RCC 7860 (cell line): ENCODE measurements at regions not wholly inside any gene's neighbourhood (a gene's known extent, or its start where the extent isn't known, plus 50 kb on each side); places are given as distances from the start of the nearest gene placed in this dataset.
A peak's percentile ranks its signal among the peaks of the same experiment; 100 is the strongest.
"Not testable (repeated sequence)": the region's sequence is repeated elsewhere in the genome, so short reads cannot be mapped to it uniquely, and the experiment has no call there.

Source experiments
- DNase-seq: peaks from one replicate; pipeline ENCODE4 v3.0.0-alpha.2; 2015; ENCODE audit warnings: low spot score
- FAIRE-seq: peaks from 2 replicates; lab custom pipeline; 2012; peaks lifted over from hg19 to GRCh38; lab: Jason Lieb, UNC

DNA sequence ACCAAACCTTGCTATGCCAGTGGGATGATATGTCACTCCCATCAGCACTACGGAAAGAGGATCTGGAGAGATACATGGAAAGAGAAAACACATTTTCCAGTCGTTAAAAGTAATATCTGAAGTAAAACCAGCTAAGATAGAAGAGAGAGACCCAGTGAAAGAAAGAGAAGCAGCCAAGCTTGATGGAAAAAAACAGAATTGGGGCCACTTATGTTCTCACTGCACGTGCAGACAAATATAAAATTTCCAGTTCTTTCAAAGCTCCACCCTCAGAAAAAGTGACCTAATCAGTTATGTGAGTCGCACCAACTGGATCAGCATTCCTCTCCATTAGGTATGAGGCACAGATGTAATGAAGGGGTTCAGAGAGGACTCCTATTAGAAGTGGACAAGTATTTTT lies 266.1 kb downstream of the MTERF1 start:
- DNase-seq = no peak
- FAIRE-seq = no peak

DNA sequence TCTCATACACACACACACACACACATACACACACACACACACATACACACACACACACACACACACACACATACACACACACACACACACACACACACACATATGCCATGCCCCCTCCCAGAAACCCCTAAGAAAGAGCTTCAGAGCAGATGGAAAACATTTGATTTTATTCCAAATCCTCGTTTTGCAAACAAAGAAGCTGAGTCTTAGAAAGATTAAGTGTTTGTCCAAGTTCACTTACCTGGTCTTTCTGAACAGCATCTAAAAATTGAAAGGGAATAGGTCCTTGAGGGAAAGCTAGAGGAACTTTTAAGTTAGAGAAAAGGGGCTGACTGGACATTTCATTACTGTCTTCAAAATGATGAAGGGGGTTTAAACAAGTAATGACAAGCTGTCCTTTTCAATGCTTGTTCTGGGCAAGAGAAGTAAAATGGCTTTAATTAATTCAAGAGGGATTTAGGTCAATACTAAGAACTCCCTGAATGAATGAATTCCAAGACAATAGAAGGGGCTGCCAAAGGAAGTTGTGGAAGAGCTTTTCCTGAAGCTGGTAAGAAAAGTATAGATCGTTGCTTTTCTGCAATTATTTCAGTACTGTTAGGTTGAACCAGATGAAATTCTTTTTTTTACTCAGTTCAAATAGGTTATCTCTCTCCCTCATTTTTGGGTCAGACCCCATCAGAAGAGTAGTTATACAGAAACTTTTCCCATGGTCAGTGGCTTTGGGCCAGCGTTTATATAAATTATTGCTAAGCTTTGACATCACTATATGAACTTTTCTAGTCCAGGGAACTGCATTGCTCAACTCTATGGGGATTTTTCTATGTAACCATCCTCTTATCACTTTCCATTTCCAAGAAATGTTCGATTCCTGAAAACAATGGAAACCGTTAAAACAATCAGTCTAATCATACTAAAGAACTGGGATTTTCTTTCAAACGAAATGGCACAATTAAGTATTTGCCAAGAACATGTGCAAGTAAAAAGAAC lies 261.4 kb downstream of the MTERF1 start:
- DNase-seq (no peak), FAIRE-seq (no peak)

DNA sequence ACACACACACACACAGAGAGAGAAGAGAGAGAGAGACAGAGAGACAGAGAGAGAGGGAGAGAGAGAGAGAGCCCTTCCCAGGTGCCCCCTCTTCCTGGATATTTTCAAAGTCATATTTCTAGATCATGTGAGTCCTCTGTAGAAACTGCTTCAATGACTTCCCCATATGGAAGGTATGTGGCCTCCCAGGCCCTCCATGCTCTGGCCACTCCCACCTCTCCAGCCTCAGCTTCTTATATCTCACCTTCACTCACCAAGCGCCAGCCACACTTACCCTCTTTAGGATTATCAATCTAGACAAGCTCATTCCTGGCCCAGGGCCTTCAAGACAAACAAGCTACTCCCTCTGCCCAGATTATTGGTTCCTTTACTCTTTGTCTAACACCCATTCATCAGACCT lies 259.7 kb downstream of the MTERF1 start:
- FAIRE-seq (no peak), DNase-seq (no peak)

DNA sequence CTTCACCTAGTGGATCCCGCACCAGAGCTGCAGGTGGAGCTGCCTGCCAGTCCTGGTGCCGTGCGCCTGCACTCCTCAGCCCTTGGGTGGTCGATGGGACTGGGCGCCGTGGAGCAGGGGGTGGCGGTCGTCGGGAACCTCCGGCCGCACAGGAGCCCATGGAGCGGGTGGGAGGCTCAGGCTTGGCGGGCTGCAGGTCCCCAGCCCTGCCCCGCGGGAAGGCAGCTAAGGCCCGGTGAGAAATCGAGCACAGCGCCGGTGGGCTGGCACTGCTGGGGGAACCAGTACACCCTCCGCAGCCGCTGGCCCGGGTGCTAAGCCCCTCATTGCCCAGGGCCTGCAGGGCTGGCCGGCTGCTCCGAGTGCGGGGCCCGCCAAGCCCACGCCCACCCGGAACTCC lies 253.2 kb downstream of the MTERF1 start:
- FAIRE-seq, DNase-seq: not testable (repeated sequence)

DNA sequence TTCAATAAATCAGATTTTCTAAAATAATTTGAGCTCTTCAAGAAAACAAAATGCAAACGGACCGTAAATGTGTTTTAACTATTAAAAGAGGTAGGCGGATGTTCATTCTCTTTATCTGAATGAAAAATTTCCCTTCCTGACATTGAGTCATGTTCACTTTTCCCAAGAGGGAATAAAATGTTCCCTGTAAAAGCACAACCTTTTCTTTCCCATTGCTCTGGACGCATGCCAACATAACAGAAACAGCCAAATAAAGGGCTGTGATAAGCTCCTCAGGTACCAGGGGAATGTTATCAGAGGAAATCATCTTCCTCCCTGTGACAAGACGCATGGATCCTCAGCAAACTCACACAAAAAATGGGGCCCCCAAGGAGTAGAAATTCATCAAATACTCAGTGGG lies 251.8 kb downstream of the MTERF1 start:
- no peak for FAIRE-seq

DNA sequence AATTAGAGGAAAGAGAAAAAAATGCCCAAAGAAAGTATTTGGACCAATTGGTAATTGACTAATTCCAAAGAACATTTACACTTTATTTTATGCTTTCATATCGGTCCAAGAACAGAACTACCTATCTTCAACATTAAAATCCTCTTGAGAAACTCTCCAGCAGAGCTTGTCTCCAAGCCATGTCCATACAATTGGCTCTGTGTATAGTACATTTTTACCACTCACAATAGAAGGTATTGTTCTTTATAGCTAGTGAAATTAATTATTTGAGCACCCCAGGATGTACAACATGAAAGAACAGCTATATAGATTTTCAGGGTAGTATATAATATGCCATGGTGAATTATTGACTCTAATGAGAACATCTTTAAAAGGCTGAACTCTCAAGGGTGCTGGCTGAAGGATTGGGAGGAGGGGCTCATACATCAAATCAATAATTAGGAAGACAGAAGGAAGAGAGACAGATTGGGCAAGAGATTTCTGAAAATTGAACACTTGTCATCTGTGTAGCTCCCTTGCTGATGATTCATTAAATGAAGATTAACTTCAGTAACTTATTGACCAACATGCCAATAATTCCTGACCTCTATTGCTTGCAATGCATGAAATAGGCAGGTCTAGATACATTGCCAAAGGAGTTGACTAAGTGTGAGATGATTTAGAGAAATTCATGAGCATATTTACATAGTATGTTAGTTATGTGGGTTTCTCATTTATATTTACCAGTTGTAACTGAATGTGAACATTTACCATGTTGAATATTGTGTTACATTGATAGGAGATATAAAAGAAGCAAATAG lies 249.7 kb downstream of the MTERF1 start:
- no peak for DNase-seq
- FAIRE-seq = no peak

More for the DNA sequence above, 251.8 kb downstream of the MTERF1 start:
- DNase-seq = no peak

DNA sequence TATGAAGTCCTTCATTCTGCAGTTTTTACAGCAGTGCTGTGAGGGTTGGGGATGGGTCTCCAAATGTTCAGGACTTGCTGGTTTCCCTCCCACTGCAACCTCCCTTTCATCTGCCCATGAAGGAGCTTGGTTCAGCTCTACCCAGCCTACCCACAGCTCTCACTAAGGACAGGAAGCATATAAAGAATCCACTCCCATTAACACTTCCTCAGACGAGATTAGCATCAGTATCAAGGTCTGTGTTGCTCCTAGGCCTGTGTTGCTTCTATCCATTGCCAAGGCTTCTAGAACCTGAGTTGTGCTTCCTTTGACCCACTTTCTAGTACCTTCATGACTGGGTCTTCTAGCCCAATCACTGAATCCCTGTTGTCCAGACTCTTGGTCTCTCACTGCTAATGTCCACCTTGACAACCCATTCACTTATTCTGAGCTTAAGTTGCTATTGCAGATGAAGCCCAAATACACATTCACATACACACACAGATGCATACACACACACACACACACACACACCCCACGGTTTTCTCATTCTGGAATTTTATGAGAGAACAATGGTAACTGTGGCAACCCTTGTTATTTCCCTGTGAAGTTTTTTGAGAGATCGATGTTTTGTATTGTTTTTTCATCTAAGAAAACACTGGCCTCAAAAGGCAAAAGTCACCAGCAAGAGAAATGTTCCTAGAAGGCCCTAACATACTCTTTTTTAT lies 248.1 kb downstream of the MTERF1 start:
- no peak for DNase-seq
- FAIRE-seq = no peak

DNA sequence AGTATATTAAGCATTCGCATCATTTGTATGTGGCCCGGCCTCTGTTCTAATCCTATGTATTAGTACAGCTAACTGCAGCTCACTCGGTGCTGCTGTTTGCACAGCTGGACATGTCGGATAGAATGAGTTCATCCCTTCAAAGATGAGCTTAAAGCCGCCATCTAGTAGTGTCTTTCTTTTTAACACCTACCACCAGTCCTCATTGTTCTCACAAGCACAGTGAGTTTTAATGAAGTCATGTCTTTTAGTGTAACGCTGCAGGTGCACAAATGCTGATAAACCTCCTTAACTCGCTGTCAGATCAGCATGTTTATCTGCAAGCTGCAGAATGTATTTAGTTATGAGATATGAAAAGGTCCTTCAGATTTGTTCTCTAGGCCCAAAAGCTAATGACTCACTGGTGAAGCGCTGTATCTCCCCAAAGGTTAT lies 247.5 kb downstream of the MTERF1 start:
- DNase-seq = no peak
- no peak for FAIRE-seq

DNA sequence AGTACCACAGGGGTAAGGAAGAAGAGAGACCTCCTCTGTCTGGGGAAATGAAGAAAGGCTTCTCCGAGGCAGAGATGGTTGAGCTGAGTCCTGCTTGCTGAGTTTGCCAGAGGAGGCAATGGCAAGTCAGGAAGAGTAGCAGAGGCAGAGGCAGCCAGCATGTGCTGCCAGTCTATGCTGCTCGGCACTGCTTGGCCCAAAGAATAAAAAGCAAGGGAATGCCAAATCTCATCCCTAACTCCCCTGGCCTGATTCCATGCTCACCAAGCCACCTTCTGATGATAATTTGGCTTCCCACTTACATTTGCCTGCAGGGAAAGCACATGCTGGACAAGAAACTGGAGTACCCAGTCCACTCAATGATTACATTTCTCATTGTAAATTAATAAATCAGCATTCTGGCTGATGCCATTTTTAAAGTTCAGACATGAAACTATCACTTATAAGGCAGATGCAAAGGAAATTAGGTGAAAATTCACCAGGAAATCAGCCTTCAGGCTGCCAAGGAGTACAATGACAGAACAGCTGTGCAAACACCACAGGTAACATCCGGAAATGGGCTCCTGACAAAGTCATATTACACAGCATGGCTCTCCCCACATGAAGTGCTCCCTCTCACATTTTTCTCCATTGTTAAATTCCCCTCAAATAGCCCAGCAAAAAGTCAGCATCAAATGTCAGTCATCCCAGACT lies 245.9 kb downstream of the MTERF1 start:
- FAIRE-seq (no peak), DNase-seq (no peak)

DNA sequence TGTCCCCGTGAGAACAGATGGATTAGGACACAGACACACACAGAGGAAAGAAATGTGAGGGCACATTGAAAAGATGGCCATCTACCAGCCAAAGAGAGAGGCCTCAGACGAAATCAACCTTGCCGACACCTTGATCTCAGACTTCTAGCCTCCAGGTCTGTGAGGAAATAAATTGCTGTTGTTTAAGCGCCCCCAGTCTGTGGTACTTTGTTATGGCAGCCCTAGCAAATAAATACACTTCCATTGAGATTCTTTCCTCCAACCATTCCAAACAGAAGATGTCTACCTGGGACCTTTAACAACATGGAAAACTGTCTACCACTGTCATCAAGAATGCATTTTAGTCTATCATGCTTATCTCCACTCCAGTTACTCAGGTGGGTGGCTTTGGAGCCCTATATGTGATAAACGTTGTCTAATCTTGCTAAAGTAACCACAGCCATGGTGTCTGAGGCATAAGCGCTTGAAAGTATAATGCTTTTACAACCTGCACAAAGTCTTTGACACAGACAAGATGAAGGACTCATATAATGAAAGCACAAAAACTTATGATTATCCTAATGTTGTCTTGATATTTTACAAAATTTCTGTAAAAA lies 244.3 kb downstream of the MTERF1 start:
- FAIRE-seq (no peak), DNase-seq (peak; percentile 45)

DNA sequence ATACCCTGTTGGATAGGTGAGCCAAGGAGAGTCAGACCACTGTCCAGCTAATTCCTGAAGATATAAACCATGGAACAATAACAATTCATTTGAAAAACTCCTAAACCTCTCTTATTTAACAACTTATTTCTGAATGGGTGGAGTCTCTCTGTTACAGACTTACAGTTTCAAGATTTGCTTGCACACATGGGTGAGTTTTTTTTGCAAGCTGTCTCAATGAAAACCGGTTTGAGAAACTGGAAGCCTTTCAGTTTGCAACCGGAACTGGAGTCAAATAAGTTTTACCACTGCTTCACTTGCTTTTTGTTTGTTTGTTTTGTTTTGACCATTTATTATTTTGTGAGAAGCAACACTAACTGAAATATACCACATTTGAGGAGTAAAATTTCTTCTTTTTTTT lies 243.8 kb downstream of the MTERF1 start:
- FAIRE-seq = no peak
- no peak for DNase-seq

DNA sequence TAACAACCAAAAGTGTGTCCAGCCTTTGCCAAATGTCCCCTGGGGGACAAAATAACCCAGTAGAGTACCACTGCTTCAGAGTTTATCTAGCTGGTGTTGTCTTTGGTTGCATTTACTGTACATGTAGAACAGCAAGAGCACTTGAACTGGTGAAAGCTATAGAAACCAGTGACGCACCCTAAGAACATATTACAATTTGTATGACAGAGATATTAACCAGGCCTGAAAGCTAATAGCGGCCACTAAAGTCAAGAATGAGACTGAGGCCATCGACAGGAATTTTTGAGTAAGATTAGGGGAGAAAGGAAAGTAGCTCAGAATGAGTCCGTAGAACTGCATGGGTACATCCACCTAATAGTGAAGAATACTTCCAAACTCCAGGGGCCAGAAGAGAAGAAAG lies 236.2 kb downstream of the MTERF1 start:
- FAIRE-seq = no peak

DNA sequence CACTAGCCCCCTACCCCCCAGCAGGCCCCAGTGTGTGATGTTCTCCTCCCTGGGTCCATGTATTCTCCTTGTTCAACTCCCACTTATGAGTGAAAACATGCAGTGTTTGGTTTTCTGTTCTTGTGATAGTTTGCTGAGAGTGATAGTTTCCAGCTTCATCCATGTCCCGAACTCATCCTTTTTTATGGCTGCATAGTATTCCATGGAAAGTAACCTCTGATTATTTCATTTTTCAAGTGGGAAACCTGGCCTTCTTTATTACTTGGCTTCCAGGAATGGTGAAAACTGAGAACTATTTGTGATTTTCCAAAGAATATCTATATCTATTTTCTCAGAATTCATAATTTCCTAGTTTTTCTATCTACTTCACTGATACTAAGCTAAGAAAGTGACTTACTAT lies 235.0 kb downstream of the MTERF1 start:
- no peak for DNase-seq
- no peak for FAIRE-seq

More for the DNA sequence above, 236.2 kb downstream of the MTERF1 start:
- DNase-seq = no peak

DNA sequence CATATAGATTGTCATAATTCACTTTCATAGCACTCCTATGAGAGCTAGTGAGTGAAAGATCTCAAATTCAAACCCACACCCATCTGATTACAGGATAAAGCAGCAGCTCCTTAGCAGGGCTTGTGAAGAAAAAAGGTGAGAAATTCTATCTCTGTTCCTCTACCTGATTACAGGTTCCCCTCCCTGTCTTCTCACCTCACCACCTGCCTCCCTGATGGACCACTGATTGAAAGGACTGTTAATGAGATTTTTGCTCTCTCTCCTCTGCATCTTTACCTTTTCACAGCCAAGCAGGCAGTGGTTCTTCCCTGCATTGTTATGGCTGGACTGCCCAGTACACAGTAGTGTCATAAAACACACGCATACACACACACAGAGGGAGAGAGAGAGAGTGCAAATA lies 228.5 kb downstream of the MTERF1 start:
- no peak for FAIRE-seq
- no peak for DNase-seq

DNA sequence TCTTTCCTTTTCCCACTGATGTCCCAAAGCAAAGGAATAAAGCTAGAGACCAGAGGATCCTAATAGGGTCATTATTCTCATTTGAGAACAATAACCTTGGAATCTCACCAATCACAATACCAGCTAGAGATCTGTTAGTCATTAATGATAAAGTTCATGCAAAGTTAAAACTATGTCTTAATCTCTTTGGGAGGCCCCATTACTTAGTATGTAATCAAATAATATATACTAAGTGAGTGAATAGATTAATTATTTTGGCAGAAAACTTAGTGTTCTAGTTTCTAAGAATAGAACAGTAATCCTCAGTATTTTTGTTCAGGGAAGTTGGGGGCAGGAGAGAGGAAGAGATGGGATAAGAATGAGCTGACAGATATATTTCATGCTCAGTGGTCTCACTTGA lies 227.2 kb downstream of the MTERF1 start:
- no peak for DNase-seq
- FAIRE-seq = no peak

DNA sequence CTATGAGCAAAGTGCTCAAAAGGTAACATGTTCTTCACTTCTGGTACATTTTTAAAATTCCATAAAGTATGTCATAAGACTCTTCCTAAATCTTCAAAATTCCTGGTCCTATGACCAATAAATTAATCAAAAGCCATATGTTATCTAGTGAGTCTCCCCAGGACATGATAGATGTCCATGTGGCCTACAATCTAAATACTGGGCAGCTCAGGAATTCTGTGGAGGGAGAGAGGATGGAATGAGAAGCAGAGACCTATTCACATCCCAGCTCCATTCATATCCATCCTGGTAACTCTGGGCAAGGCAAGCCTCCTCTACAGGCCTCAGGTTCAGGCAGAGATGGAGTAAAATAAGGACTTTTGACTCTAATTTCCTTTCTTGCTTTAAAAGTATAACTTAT lies 224.8 kb downstream of the MTERF1 start:
- DNase-seq (no peak), FAIRE-seq (no peak)

DNA sequence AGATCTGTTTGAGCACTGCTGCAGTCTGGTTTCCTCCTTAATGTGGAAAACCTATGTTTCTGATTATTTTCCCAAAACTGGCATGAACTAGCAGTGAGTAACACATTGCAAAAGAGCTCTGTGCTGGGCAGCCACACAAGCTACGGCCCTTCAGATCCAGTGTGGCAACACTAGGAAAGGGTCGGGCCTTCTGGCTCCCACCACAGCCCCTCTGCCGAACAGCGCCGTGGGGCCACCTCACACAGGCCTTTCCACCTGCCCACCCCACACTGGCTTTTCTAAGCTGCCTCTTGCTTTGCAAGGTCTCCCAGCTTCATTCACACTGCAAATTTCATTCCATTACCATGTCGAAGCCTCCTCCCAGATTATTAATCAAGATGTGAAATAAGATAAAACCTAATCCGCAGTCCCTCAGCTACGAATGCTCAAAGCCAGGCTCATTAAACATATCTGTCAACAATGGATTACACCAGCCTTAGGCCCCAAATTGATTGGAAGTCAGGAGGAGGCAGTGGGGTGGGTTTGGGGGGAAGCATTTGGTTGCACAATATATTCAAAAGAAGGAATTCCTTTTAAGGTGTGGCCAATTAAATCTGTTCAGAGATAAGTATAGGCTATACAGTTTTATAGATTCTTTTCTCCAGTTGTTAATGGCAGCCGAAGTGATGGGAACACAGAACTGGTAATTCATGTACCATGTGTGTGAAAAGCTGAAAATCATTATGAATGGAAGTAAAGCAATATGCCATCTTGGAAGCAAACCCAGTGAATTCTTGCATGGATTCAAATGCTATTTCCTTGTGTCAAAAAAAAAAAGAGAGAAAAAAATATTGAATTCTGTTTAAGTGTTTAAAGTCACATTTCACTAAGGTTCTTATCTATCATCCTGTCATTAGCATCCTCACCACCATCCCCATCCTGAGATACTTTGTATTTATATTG lies 223.7 kb downstream of the MTERF1 start:
- FAIRE-seq = no peak

DNA sequence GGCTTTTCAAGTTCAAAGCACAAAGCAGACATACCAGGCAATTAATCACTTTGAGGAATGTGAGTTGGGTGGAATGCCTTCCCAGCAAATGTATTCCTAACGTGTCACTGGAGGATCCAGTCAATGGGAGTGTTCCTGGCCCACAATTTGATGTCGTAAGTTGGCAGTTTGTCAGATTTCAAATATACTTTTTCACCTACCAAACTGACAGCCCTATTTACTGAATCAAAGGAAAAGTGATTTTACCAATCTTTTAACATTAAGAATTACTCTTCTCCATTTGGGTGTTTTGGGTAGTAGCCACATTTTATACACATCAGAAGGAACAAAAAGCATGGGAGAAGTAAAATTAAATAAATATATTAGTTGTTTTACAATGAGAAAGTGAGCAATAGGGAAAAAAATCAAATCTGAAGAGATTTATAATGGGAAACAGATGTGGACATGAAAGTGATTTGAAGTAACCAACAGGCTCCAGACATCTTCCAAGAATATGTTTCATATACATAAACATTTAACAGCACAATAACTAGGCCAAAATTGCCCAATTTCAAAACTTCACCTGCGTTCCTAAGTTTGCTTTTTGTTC lies 222.9 kb downstream of the MTERF1 start:
- DNase-seq (no peak), FAIRE-seq (no peak)

More for the DNA sequence above, 223.7 kb downstream of the MTERF1 start:
- no peak for DNase-seq

DNA sequence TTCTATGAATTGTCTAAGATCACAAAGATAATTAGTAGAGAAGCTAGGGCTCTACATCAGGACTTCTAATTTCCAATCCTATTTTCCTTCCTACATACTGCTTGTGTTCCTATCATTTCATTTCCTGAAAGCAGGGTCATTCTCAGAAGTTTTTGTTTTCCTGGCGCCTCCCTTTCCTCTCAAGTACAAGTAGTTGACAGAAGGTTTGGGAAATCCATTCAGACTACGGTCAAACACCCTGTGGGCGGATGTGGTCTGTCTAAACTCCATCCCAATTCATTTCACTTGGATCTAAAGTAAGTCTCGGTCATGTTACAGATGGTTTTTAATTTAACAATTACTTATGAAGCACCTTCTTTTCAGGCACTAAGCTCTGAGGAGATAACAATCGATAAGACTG lies 221.4 kb downstream of the MTERF1 start:
- no peak for FAIRE-seq

More for the DNA sequence above, 221.4 kb downstream of the MTERF1 start:
- no peak for DNase-seq
